ENCODE measurements at regions not wholly inside any gene's neighbourhood (a gene's known extent, or its start where the extent isn't known, plus 50 kb on each side); places are given as distances from the start of the nearest gene placed in this dataset.

GRCh38 chr13:80591976-80592740 is 251.2 kb upstream of the SPRY2 start:
- TF ChIP-seq, protein P1, sequence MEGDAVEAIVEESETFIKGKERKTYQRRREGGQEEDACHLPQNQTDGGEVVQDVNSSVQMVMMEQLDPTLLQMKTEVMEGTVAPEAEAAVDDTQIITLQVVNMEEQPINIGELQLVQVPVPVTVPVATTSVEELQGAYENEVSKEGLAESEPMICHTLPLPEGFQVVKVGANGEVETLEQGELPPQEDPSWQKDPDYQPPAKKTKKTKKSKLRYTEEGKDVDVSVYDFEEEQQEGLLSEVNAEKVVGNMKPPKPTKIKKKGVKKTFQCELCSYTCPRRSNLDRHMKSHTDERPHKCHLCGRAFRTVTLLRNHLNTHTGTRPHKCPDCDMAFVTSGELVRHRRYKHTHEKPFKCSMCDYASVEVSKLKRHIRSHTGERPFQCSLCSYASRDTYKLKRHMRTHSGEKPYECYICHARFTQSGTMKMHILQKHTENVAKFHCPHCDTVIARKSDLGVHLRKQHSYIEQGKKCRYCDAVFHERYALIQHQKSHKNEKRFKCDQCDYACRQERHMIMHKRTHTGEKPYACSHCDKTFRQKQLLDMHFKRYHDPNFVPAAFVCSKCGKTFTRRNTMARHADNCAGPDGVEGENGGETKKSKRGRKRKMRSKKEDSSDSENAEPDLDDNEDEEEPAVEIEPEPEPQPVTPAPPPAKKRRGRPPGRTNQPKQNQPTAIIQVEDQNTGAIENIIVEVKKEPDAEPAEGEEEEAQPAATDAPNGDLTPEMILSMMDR (conservative IDR thresholded peaks at IDR 0.05; ENCODE audit: low read depth, low read length) = no peak
- no peak for TF ChIP-seq EZH2phosphoT487 (IDR thresholded peaks at IDR 0.05; ENCODE audit: borderline replicate concordance, low read length)
